Activated CD4-positive, alpha-beta T cell treated with anti-CD3 and anti-CD28 coated beads, Interleukin-2, Interleukin-4, amounts not matched to agents 100 ng/mL and 50 ng/mL, durations not matched to agents 16 hours and 8 hours (primary cell): ENCODE measurements at regions not wholly inside any gene's neighbourhood (a gene's known extent, or its start where the extent isn't known, plus 50 kb on each side); places are given as distances from the start of the nearest gene placed in this dataset.
A peak's percentile ranks its signal among the peaks of the same experiment; 100 is the strongest.
"Not testable (repeated sequence)": the region's sequence is repeated elsewhere in the genome, so short reads cannot be mapped to it uniquely, and the experiment has no call there.

Experiments
- DNase-seq: peaks from one replicate; pipeline ENCODE4 v3.0.0-alpha.2; 2020; ENCODE audit warnings: low spot score

DNA sequence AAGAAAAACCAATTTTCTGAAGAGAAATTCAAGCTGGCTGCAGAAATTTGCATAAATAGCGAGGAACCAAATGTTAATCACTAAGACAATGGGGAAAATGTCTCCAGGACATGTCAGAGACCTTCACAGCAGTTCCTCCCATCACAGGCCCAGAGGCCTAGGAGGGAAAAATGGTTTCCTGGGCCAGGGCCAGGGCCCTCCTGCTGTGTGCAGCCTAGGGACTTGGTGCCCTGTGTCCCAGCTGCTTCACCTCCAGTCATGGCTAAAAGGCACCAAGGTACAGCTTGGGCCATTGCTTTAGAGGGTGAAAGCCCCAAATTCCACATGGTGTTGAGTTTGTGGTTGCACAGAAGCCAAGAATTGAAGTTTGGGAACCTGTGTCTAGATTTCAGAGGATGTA, 628.7 kb upstream of the ARRDC3 start:
- DNase-seq: not testable (repeated sequence)

DNA sequence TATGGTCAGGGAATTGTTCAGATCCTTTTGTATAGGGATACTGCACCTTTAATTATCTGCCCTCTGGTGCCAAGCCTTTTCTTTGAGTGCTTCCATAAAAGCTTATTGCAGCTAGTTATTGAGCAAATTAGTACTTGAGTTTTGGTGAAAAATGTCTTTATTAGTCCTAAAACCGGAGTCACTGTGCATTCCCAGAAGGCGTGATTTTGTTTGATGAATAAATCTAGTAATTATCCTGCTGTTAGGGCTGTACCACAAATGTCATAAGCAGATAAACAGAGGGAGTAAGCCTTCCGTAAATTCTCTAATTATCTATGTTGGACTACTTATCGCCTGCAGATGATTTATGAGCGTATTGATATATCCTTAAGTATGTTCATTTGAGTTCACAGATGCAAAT, 620.7 kb upstream of the ARRDC3 start:
- no peak for DNase-seq

DNA sequence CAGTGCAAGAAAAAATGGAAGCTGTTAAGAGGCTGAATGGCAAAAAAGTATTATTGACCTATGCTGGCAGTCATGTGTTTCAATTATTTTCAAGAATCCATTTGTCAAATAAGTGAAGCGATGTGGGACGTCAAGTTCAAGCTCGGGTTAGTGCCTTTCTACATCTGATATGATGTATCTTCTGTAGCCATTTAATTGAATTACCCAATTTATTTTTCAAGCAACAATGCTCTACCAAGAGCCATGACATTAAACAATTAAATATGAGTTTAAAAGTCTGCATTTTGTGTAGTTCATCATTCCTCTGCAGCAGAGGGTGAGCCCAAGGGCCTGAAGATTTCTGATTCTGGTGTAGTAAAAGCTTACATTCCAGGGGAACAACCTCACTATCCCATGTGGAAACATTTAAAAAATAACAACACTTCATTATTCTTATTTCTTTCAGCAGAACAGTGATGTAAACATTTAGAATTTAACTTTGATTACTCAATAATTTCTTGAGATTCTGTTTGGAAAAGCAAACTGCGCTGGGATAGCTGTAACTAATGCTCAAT, 619.7 kb upstream of the ARRDC3 start:
- no peak for DNase-seq

DNA sequence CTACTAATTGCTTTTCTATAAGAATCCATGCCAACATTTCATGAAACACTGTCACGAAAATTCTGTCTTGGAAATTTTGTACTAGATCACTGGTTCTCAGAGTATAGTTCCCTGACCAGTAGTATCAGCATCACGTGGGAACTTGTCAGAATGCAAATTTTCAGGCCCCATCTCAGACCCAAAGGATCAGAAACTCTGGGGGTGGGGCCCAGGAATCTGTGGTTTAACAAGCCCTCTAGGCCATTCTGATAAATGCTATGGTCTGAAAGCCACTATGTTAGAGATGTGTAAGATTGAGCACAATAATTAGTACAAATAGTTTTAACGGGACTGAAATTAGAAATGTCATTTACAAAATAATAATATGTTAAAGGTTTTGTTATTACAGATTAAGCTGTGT, 615.7 kb upstream of the ARRDC3 start:
- no peak for DNase-seq

DNA sequence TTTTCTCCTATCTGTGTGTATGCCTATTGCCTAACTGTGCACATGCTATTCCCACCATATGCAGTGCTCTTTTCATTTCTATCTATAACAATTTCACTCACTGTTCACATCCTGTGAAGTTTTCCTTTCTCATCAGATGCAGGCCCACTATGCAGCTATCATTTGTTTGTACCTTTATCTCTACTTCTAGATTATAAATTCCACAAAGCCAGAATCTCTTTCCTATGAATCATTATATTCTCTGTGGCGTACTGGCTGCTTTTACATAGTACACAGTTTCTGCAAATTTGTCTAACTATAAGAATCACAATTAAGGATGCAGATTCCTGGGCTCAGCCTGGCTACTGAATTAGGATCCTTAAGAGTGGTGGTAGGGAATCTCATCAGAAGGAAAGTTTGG, 600.8 kb upstream of the ARRDC3 start:
- no peak for DNase-seq

DNA sequence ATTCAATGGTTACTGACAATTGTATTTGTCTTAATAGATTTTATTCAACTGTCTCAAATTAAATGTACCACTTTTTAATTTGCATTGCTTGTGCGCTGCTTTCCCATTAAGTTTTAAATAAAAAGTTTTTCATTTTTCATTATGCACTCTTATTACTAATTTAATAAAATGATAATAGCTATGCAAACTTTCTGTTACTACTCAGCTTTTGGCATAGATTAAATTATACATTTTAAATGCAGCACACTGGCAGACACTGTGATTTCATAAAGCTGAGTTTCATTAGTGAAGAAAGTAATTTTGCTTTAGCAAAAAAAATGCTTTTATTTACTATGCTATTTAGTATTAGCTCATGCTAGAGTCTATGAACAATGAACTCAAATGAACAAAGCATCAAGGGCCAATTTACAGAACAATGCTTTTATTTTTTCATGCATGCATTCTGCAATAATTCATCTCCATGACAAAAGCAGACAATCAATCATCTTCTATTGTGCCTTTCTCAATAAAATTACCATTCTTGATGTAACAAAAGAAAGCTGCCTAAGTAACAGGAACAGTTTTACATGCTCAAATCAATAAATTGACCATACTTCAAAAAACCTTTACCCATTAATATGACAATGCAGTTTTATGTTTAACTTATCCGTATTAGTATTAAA, 595.2 kb upstream of the ARRDC3 start:
- DNase-seq: no peak

DNA sequence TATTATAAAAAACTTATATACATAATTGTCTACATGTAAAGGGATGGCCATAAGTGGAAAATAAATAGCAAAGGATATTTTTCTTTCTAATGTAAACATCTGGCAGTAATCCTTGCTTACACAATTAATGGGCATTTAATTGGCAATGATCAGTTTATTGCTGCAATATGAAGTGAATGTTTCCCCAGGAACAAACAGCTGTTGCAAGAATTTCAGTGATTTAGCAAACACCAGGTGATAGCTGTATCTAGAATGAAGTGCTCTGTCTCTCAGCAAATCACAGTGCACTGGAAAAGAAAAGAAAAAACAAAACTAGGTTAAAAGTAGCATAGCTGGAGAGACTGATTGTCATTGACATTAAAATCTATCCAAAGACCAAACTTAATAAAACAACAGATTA, 594.5 kb upstream of the ARRDC3 start:
- no peak for DNase-seq

DNA sequence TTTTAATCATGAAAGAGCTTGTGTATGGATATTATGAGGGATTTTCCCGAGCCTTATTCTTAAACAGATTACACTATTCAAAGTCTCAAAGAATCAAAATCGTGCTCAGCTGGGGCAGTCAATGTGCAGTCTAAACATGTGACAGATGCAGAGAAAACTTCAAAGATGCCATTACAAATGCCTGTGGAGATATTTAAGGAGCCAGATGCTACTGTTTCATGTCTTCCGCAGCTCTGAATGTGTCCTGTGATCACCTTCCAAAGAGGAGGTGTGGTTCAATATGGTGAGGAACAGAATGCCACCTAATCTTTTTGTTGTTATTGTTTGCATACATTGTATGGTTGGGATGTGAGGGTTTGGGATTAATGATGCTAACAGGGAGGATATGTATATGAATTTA, 593.3 kb upstream of the ARRDC3 start:
- DNase-seq: no peak

DNA sequence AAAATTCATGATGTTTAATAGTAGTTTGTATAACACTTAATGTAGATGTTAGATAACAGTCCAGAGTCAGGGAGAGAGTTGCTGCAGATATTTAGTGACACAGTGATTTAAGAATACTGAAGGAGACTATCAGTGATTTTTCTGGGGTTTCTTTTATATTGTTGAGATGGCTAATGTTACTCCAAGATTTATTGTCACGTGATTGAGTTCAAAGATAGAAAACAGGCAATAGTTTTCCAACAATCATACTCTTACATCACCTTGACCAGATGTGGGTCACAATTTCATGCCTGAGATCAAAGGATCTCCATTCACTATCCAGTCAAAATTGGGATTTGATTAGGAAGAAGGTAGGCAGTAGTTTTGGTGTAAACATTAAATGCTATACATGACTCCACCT, 580.0 kb upstream of the ARRDC3 start:
- DNase-seq: no peak

DNA sequence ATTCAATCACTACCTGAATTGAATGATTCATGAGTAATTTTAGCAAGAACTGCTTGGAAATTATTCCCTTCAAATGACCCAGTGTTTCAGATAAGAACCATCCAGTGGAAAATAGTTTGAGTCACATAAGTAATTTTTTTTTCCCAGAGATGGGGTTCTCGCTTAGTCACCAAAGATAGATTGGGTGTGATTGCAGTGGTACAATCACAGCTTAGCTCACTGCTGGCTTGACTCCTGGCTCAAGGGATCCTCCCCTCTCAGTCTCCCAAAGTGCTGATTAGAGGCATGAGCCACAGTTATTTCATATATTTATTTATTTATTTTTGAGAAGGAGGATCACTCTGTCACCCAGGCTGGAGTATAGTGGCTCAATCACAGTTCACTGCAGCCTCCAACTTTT, 574.5 kb upstream of the ARRDC3 start:
- no peak for DNase-seq

DNA sequence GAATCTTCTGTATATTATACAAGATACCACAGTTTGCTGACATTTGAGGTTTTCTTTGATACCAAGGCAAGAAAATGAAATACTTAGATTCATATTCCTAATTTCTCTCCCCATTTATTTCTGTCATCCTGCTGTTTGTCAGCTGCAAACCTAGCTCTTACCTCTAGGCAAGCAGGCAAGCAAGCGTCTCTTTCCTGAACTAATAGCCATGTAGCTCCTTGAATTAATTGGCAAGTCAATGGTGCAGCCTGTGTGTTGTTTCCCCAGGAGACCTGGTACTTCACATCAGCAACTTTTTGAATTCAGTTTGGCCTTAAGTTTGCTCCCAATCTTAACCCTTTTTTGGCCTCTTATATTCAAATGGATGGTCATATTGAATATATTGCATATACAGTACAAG, 573.6 kb upstream of the ARRDC3 start:
- DNase-seq: no peak

DNA sequence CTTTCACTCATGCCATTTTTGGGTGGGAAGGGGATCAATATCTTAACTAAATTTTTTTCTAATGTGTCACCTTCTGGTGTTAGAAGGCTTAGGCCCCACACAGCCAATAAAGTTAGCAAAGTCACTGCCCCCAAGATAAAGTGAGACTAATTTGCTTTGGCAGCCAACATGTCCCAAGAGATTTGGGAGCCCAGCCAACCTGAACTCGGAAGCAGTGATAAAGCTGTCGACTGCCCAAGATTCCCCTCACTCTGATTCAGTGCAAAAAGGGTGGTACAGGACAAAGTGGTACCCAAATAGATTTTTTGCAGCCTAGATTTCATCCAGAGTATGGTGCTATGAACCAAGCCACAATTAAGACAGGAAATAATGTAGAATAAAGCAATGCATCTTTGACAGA, 572.5 kb upstream of the ARRDC3 start:
- no peak for DNase-seq

DNA sequence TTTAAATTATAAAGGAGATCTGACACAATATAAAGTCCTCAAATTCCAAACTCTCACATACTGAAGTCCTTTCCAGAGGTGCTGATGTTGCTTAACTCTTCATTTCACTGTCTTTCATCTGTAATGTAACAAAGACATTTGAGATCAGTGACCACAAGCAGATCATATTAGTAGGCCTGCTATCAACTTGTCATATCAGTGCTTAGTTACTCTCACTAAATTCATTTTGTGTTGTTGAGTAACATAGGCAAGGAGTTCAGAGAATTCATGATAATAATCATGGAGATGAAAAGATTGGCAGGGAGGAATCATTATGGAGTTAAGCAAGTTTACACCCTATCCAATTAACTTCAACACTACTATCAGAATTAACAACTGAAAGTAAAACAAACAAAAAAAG, 571.0 kb upstream of the ARRDC3 start:
- no peak for DNase-seq

DNA sequence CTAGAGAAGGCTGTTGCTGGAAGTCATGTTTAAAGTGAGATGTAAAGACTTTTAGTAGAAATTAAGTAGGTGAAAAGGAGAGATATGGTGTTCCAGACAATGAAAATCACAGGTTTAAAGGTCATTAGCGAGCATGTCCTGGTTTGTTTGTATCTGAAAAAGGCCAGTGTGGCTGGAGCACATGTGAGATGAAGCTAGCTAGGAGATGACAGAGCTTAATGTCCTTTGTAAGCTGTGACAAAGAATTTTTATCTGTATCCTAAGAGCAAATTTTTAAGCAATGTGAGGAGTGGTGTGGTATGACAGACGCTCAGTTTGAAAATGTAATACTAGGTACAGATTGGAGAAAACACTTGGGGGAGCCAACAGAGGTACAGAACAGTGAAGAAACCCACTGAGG, 567.2 kb upstream of the ARRDC3 start:
- no peak for DNase-seq

DNA sequence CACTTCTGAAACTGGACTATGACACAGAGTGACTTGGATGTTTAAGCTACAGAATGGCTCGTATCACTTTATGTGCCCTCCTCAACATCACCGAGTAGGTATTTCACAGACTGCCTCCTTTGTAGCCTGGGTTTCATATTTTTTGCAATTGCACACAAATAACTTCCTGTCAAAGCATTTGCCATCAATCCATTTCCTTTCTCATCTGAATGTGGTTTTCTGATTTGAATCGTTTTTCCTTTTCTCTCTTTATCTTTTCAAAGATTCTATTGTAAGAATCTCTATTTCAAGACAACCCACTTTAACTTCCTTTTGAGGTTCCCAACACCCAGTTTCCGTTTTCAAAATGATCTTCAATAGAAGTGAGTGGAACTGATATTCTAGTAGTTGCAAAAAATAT, 563.8 kb upstream of the ARRDC3 start:
- no peak for DNase-seq

DNA sequence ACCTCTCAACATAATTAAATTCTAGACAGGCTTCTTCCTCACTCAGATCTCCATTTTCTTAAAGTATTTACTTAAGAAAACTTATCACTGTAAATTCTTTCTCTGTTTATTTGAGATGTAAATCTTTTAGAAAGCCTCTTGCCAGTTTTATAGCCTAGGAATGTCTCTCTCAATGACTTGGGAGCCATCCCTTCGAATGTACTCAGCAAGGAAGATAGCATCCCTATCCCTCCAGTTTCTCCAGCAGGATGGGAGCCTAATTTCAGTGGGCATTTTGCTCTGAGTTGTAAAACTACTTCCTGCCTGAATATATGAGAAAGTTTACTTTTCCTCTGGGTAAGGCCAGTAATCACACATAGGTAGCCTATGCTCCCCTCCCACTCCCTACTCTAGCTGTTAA, 558.5 kb upstream of the ARRDC3 start:
- no peak for DNase-seq

DNA sequence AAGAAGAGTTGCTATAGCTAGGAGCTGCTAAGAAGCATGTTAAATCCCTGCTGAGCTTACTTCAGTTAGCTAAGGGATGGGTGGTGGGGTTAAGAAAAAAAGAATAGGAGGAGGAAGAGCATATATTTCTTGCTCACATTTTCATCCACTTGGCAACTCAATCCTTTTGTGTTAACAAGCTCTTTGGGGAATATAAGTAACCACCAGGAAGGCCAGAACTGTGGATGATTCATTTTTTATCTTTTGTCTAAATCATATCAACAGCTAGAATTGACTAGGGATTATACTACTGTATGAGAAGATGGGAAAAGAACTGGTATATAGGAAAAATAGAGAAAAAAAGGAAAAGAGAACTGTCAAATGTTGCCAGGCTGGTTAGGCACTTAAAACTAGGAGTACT, 555.3 kb upstream of the ARRDC3 start:
- DNase-seq: no peak

DNA sequence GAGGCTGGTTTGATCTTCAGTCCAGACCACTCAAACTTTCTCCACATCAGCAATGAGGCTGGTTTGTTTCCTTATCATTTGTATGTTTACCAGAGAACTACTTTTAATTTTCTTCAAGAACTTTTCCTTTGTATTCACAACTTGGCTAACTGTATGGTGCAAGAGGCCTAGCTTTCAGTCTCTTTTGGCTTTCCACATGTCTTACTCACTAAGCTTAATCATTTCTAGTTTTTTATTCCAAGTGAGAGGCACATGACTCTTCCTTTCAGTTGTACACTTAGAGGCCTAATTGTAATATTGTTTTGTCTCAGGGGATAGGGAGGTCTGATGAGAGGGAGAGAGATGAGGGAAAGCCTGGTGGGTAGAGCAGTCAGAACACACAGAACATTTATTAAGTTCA, 554.0 kb upstream of the ARRDC3 start:
- no peak for DNase-seq

DNA sequence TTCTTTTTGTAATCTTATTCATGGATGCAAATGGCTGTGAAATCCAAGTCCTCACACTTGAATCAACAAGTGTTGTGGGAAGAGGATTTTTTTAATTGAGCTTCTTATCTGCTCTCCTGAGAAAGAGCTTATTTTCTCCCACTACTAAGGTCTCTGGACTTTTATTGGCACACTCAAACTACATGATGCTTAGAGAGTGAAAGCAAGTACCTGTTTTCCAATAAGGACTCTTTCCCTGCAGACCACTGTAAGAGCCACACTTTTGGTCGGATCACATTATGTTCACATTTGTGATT, 546.4 kb upstream of the ARRDC3 start:
- no peak for DNase-seq

DNA sequence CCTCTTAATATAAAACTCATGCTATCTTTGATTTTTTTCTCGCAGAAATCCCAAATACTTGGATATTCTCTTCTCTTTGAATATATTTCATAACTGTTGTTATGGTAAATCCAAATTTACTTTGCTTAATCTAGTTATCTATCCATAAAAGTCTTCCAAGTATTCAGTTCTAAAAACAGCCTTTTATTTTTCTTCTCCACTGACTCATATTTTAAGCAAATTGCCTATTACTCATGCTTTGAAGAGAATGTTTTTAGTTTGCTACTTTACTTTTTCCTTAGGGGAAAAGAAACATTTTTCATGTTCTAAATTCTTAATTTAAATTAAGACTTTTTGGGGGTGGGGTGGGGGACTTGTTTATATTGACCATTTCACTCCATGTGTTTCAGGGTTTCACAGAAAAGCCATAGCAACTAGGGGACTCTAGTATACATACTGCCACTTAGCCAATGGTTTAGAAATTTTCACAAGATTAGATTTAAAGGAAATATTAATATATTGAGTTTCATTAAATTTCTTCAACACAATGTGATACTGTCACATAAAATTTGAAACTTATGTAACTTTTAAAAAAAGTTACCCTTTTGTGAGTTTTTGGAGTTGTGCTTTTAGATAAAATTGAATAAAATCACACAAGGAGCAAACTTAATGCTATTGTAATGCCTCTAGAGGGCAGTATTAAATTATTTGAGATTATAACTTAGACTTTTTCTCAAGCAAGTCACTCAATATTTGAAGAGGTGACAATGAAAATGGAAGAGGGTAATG, 545.8 kb upstream of the ARRDC3 start:
- peak; percentile 2 for DNase-seq

DNA sequence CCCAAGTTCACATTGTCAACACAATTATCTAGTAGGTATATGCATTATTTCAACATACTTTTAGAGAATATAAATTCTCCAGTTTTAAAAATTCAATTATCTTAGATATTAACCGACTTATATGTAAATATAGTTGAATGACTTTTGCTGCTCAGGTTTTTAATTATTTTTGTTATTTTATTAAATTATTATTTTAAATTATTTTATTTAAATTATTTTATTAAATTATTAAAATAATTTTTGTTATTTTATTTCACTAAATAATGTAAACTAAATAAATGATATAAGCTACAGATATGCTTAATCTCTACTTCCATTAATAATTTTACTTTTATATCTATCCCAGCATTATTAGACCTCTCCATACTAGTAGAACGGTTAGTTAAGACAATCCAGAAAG, 544.3 kb upstream of the ARRDC3 start:
- DNase-seq: no peak

DNA sequence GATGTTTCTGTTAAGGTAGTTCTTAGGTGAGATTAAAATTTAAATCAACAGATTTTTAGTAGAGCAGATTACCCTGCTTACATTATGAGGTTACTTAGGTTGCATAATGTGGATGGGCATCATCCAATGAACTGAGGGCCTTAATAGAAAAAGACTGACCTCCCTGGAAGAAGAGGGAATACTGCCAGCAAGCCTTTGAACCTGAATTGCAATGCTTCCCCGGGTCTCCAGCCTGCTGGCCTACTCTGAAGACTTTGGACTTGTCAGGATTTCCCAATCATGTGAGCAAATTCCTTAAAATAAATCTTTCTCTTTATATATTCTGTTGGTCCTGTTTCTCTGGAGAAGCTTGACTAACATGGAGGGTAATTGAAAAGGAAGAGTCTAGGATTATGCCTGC, 542.1 kb upstream of the ARRDC3 start:
- DNase-seq: no peak

DNA sequence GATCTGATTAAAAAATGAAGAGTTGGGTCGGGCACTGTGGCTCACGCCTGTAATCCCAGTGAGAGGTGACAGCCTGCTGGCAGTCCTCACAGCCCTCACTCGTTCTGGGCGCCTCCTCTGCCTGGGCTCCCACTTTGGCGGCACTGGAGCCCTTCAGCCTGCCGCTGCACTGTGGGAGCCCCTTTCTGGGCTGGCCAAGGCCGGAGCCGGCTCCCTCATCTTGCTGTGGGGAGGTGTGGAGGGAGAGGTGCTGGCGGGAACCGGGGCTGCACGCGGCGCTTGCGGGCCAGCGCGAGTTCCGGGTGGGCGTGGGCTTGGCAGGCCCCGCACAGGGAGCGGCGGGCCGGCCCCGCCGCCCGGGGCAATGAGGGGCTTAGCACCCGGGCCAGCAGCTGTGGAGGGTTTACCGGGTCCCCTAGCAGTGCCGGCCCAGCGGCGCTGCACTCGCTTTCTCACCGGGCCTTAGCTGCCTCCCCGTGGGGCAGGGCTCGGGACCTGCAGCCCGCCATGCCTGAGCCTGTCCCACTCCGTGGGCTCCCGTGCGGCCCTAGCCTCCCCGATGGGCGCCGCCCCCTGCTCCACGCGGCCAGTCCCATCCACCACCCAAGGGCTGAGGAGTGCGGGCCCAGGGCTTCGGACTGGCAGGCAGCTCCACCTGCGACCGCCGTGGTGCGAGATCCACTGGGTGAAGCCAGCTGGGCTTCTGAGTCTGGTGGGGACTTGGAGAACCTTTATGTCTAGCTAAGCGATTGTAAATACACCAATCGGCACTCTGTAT, 534.1 kb upstream of the ARRDC3 start:
- not testable (repeated sequence) for DNase-seq
